MCF 10A (cell line): ENCODE measurements at regions not wholly inside any gene's neighbourhood (a gene's known extent, or its start where the extent isn't known, plus 50 kb on each side); places are given as distances from the start of the nearest gene placed in this dataset.

Experiments
- BruUV-seq: library from RNA; stranded (reverse); fragments of 400-500 nt; replicated peaks from 2 replicates; lab custom pipeline; 2021; lab: Mats Ljungman, UMichigan
- CTCF ChIA-PET: fragments of 300-600 bp; sonication (Branson Sonifier 250); formaldehyde crosslinking; extraction: SDS; loops from one replicate; lab custom pipeline; 2021; ENCODE audit warnings: antibody characterized with exemption, inconsistent platforms; lab: Yijun Ruan, JAX
- POLR2A ChIA-PET: fragments of 300-600, 350-650 bp; sonication (Branson Sonifier 250); formaldehyde crosslinking; extraction: SDS; loops from one replicate; lab custom pipeline; 2020; ENCODE audit warnings: antibody characterized with exemption, inconsistent platforms; lab: Yijun Ruan, JAX
- DNase-seq: peaks from one replicate; pipeline ENCODE4 v3.0.0-alpha.2; 2018; ENCODE audit not compliant: unreplicated experiment
- H3K27ac Mint-ChIP-seq: one replicate; pipeline ENCODE4 v1.8.0; 2022; ENCODE audit warnings: mild to moderate bottlenecking, low read depth, mixed read lengths; ENCODE audit not compliant: unreplicated experiment
- H3K27me3 Mint-ChIP-seq: one replicate; pipeline ENCODE4 v1.8.0; 2022; ENCODE audit warnings: mixed read lengths; ENCODE audit not compliant: insufficient read depth, unreplicated experiment
- H3K36me3 Mint-ChIP-seq: one replicate; pipeline ENCODE4 v1.8.0; 2022; ENCODE audit warnings: mild to moderate bottlenecking, moderate library complexity, mixed read lengths; ENCODE audit not compliant: insufficient read depth, unreplicated experiment
- H3K4me1 Mint-ChIP-seq: one replicate; pipeline ENCODE4 v1.8.0; 2022; ENCODE audit warnings: mixed read lengths; ENCODE audit not compliant: insufficient read depth, unreplicated experiment
- H3K4me3 Mint-ChIP-seq: one replicate; pipeline ENCODE4 v1.8.0; 2022; ENCODE audit warnings: mild to moderate bottlenecking, moderate library complexity, mixed read lengths; ENCODE audit not compliant: unreplicated experiment
- H3K9me3 Mint-ChIP-seq: one replicate; pipeline ENCODE4 v1.8.0; 2022; ENCODE audit warnings: mixed read lengths; ENCODE audit not compliant: unreplicated experiment
- intact Hi-C: fragments of 100-400 bp; cut with micrococcal nuclease; formaldehyde crosslinking; loops from 2 replicates; pipeline ENCODE4 v1.14.1; 2022
- TF ChIP-seq, protein P1 (sequence below): fragments of 200-600 bp; IDR thresholded peaks from one replicate; pipeline ENCODE4 v1.8.0; 2022; ENCODE audit warnings: antibody characterized with exemption, mild to moderate bottlenecking; ENCODE audit not compliant: unreplicated experiment

- POLR2A ChIA-PET, result interaction anchor here (1.7 kb wide), 1 partner anchor 10 kb away, joined by 5 read pairs; no protein-coding TSS in a partner anchor
- Mint-ChIP-seq H3K36me3 (no peaks in the 10 kb centered on the region), H3K4me1 (peaks cover 36% of the 10 kb centered on the region), H3K27ac (no peak overlapping the region), H3K27me3 (no peaks in the 10 kb centered on the region), H3K9me3 (no peaks in the 10 kb centered on the region), H3K4me3 (no peak overlapping the region)
- intact Hi-C loops, result no loop called here
- DNase-seq, result no peak
- TF ChIP-seq, protein P1, sequence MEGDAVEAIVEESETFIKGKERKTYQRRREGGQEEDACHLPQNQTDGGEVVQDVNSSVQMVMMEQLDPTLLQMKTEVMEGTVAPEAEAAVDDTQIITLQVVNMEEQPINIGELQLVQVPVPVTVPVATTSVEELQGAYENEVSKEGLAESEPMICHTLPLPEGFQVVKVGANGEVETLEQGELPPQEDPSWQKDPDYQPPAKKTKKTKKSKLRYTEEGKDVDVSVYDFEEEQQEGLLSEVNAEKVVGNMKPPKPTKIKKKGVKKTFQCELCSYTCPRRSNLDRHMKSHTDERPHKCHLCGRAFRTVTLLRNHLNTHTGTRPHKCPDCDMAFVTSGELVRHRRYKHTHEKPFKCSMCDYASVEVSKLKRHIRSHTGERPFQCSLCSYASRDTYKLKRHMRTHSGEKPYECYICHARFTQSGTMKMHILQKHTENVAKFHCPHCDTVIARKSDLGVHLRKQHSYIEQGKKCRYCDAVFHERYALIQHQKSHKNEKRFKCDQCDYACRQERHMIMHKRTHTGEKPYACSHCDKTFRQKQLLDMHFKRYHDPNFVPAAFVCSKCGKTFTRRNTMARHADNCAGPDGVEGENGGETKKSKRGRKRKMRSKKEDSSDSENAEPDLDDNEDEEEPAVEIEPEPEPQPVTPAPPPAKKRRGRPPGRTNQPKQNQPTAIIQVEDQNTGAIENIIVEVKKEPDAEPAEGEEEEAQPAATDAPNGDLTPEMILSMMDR, result no peak
- CTCF ChIA-PET, result interaction anchor here (0.6 kb wide), 1 partner anchor 123 kb away, joined by 3 read pairs; no protein-coding TSS in a partner anchor
- no TSS peak for BruUV-seq
Measured at GRCh38 chr11:34747251-34747650, 126.4 kb downstream of the EHF start.

DNA sequence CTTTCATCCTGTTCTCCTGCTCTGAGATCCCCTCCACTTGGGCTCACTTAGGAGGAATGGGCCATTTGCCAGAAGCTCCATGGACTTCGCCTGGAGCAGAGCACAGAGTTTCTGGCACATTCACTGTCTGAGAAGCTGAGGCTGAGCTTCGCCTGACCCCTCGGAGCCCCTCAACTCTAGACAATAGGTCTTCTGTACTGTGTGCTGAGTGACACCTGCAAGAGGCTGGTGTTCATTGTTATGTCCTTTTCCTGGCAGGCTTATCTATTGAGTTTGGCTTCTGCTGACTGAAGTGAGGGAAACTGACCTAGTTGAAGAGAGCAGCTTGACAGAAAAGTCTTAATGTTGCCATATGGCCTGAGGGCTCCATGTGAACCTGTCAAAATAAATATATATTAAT lies 124.3 kb downstream of the EHF start:
- BruUV-seq, result no TSS peak
- TF ChIP-seq, protein P1, result no peak
- no peak for DNase-seq
- H3K4me1 Mint-ChIP-seq, result peaks cover 19% of the 10 kb centered on the region
- ChIA-PET POLR2A (interaction anchor here (1.2 kb wide), 1 partner anchor 11 kb away, joined by 3 read pairs; no protein-coding TSS in a partner anchor), CTCF (interaction anchor here (1.3 kb wide), 1 partner anchor 135 kb away, joined by 3 read pairs; no protein-coding TSS in a partner anchor)
- H3K9me3 Mint-ChIP-seq, result no peaks in the 10 kb centered on the region
- no peak overlapping the region for H3K4me3 Mint-ChIP-seq
- no peaks in the 10 kb centered on the region for H3K27me3 Mint-ChIP-seq
- H3K27ac Mint-ChIP-seq, result no peak overlapping the region
- no peaks in the 10 kb centered on the region for H3K36me3 Mint-ChIP-seq
- intact Hi-C loops, result no loop called here

DNA sequence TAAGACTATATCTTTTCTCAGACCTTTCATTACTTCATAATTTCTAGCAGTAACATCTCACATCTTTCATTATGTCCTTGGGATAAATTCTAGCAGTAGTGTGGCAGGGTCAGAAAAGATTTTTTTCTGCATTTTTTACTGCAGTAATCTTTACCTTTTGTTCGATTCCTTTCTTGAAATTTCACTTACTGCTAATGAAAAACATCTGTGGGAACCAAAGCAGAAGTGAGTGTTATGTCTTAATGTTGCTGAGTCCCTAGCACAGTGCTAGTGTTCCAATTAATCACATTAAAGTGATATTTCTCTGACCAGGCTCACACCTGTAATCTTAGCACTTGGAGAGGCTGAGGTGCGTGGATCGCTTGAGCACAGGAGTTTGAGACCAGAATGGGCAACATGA lies 123.6 kb downstream of the EHF start:
- no peaks in the 10 kb centered on the region for H3K9me3 Mint-ChIP-seq
- H3K27ac Mint-ChIP-seq, result no peak overlapping the region
- no peak overlapping the region for H3K4me3 Mint-ChIP-seq
- no peaks in the 10 kb centered on the region for H3K36me3 Mint-ChIP-seq
- peaks cover 12% of the 10 kb centered on the region for H3K4me1 Mint-ChIP-seq
- BruUV-seq, result no TSS peak
- ChIA-PET CTCF (no interaction called here), POLR2A (interaction anchor here (1.2 kb wide), 1 partner anchor 12 kb away, joined by 3 read pairs; no protein-coding TSS in a partner anchor)
- DNase-seq, result no peak
- H3K27me3 Mint-ChIP-seq, result no peaks in the 10 kb centered on the region
- intact Hi-C loops, result no loop called here
- TF ChIP-seq, protein P1, result no peak

DNA sequence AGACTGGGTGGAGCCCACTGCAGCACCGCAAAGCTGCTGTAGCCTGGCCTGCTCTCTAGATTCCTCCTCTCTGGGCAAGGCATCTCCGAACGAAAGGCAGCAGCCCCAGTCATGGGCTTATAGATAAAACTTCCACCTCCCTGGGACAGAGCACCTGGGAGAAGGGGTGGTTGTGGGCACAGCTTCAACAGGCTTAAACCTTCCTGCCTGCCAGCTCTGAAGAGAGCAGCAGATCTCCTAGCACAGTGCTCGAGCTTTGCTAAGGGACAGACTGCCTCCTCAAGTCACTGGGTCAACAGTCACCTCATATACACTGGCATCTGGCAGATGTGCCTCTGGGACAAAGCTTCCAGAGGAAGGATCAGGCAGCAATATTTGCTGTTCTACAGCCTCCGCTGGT lies 117.3 kb downstream of the EHF start:
- no peaks in the 10 kb centered on the region for H3K4me1 Mint-ChIP-seq
- H3K27ac Mint-ChIP-seq, result no peak overlapping the region
- intact Hi-C loops, result no loop called here
- POLR2A ChIA-PET, result interaction anchor here (0.7 kb wide), 1 partner anchor 152 kb away, joined by 3 read pairs; no protein-coding TSS in a partner anchor
- no peaks in the 10 kb centered on the region for H3K9me3 Mint-ChIP-seq
- TF ChIP-seq, protein P1, result no peak
- BruUV-seq, result no TSS peak
- H3K4me3 Mint-ChIP-seq, result no peak overlapping the region
- no peaks in the 10 kb centered on the region for H3K36me3 Mint-ChIP-seq
- H3K27me3 Mint-ChIP-seq, result no peaks in the 10 kb centered on the region
- CTCF ChIA-PET, result no interaction called here
- DNase-seq, result no peak
